ENCODE measurements at regions not wholly inside any gene's neighbourhood (a gene's known extent, or its start where the extent isn't known, plus 50 kb on each side); places are given as distances from the start of the nearest gene placed in this dataset.
"Not testable (repeated sequence)": the region's sequence is repeated elsewhere in the genome, so short reads cannot be mapped to it uniquely, and the experiment has no call there.

DNA sequence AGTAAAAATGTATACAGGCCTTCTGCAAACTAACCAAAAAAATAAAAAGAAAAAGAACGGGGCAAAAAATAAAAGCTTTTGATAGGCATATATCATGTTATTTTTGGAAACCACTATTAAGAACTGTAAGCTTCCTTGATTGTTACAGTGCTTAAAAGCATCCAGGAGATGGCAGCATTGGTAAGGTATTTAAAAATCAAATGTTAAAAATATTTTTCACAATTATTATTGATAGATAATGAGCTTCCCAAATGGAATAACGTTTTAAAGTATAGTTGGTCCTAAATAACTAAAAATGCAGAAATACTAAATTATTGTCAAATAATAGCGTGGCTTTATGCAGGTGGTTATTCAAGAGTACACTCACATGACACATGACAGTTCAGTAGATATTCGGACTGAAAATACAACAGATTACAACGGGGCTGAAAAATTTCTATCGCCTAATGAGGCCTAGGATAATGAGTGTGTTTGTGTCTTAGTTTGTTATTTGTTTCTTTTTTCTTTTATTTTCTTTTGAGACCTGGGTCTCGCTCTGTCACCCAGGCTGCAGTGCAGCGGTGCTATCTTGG is 127.2 kb upstream of the ATF7IP start:
- no peak overlapping the region for H3K27ac Mint-ChIP-seq
- peaks cover 2% of the 10 kb centered on the region for H3K36me3 Mint-ChIP-seq (ENCODE audit: insufficient read depth)
- TF ChIP-seq, protein P1, sequence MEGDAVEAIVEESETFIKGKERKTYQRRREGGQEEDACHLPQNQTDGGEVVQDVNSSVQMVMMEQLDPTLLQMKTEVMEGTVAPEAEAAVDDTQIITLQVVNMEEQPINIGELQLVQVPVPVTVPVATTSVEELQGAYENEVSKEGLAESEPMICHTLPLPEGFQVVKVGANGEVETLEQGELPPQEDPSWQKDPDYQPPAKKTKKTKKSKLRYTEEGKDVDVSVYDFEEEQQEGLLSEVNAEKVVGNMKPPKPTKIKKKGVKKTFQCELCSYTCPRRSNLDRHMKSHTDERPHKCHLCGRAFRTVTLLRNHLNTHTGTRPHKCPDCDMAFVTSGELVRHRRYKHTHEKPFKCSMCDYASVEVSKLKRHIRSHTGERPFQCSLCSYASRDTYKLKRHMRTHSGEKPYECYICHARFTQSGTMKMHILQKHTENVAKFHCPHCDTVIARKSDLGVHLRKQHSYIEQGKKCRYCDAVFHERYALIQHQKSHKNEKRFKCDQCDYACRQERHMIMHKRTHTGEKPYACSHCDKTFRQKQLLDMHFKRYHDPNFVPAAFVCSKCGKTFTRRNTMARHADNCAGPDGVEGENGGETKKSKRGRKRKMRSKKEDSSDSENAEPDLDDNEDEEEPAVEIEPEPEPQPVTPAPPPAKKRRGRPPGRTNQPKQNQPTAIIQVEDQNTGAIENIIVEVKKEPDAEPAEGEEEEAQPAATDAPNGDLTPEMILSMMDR (IDR thresholded peaks at IDR 0.05; ENCODE audit: unreplicated experiment) = peak; percentile 94
- no peak for DNase-seq (ENCODE audit: low spot score, unreplicated experiment)
- H3K9me3 Mint-ChIP-seq (ENCODE audit: low read depth) = no peaks in the 10 kb centered on the region
- no peak overlapping the region for H3K4me3 Mint-ChIP-seq (ENCODE audit: low read depth)
- H3K4me1 Mint-ChIP-seq (ENCODE audit: low read depth) = peaks cover 18% of the 10 kb centered on the region
- H3K27me3 Mint-ChIP-seq = no peaks in the 10 kb centered on the region

DNA sequence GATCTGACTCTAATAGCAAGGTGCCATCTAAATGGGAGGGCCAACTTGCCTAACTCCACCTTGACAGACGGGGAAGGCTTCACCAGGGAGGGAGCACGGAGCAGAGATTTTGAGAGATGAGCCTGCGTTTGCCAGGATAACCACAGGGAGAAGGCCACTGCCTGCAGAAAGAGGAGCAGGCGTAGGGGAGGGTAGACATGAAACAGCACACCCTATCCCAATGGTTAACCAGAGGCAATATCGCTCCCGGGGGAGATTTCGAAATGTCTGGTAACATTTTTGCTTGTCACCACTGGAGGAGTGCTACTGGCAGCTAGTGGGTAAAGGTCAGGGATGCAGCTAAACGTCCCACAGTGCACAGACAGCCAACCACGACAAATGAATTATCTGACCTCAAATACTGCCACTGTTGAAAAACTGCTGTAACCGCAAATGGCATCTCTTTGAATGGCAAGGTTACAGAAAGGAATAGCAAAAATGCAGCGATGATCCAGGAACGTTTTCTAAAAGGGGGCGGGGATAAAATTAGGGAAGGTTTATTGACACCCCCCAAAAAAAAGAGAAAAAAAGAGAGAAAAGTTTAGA is 126.0 kb upstream of the ATF7IP start:
- H3K4me1 Mint-ChIP-seq (ENCODE audit: low read depth) = peaks cover 18% of the 10 kb centered on the region
- no peaks in the 10 kb centered on the region for H3K27me3 Mint-ChIP-seq
- no peak for DNase-seq (ENCODE audit: low spot score, unreplicated experiment)
- peak overlapping the region; percentile 27 for H3K27ac Mint-ChIP-seq
- H3K9me3 Mint-ChIP-seq (ENCODE audit: low read depth) = peaks cover 7% of the 10 kb centered on the region
- peaks cover 6% of the 10 kb centered on the region for H3K36me3 Mint-ChIP-seq (ENCODE audit: insufficient read depth)
- TF ChIP-seq, protein P1 (IDR thresholded peaks at IDR 0.05; ENCODE audit: unreplicated experiment) = peak; percentile 9
- no peak overlapping the region for H3K4me3 Mint-ChIP-seq (ENCODE audit: low read depth)

DNA sequence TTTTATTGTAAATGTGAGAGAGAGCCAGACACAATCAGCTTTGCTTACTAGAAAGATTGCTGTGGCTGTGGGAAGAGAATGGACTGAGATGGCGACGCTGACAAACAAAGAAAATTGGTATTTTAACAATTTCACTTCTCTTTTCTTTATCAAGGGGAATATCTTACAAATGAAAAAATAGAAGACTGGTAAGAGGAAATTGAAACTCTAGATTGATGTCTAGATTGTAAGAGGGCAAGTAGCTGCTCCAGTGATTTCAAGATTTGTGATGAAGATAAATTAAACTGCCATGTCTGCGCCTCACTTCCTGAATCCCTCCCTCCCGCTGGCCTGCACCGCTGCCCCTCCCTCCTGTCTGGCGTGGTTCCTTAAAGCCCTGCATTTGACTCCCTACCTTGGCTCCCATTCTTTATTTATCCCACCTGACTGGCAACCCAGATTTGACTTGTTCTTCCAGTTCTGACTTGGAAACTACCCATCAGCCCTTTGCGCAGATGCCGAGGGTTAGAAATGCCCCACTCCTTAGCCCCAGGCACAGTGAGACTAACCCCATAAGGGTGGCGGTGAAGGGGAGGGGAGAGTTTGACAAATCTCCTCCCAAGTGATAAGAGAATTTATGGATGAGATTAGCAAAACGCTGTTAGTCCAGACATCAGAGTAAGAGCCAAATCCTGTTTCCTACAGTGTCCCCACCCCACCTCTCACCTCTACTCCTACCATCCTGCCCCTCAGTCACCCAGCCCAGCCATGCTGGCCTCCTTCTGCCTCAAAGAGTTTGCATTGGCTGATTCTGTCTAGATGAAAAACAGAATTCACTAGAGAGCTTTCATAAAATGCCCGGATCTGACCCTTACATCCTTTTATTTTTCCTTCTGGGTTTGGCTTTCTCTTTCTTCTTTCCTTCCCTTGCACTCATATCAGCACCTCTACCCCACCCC is 125.3 kb upstream of the ATF7IP start:
- H3K9me3 Mint-ChIP-seq (ENCODE audit: low read depth) = peaks cover 8% of the 10 kb centered on the region
- H3K27me3 Mint-ChIP-seq = no peaks in the 10 kb centered on the region
- H3K4me3 Mint-ChIP-seq (ENCODE audit: low read depth) = peak overlapping the region; percentile 3
- no peak for DNase-seq (ENCODE audit: low spot score, unreplicated experiment)
- peaks cover 18% of the 10 kb centered on the region for H3K4me1 Mint-ChIP-seq (ENCODE audit: low read depth)
- H3K27ac Mint-ChIP-seq = peak overlapping the region; percentile 27
- TF ChIP-seq, protein P1 (IDR thresholded peaks at IDR 0.05; ENCODE audit: unreplicated experiment) = no peak
- H3K36me3 Mint-ChIP-seq (ENCODE audit: insufficient read depth) = peaks cover 6% of the 10 kb centered on the region

DNA sequence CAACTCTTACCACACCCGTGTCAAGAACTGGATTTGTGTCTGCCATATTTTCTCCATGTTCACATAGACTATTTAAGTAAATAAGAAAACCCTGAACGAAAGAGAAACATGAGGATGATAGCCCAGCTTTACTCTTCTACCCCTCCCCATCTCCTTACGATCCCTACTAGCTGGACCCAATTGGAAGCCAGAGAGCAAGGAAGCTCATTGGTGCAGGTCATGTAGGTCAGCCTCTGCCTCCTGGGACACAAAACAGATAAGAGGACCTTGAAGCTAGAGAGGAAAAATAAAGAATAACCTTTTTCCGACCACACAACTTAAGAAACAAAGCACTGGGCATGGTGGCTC is 124.6 kb upstream of the ATF7IP start:
- H3K4me3 Mint-ChIP-seq (ENCODE audit: low read depth) = no peak overlapping the region
- TF ChIP-seq, protein P1 (IDR thresholded peaks at IDR 0.05; ENCODE audit: unreplicated experiment) = no peak
- peaks cover 6% of the 10 kb centered on the region for H3K36me3 Mint-ChIP-seq (ENCODE audit: insufficient read depth)
- peaks cover 8% of the 10 kb centered on the region for H3K9me3 Mint-ChIP-seq (ENCODE audit: low read depth)
- peak overlapping the region; percentile 27 for H3K27ac Mint-ChIP-seq
- H3K27me3 Mint-ChIP-seq = no peaks in the 10 kb centered on the region
- no peak for DNase-seq (ENCODE audit: low spot score, unreplicated experiment)
- H3K4me1 Mint-ChIP-seq (ENCODE audit: low read depth) = peaks cover 19% of the 10 kb centered on the region

DNA sequence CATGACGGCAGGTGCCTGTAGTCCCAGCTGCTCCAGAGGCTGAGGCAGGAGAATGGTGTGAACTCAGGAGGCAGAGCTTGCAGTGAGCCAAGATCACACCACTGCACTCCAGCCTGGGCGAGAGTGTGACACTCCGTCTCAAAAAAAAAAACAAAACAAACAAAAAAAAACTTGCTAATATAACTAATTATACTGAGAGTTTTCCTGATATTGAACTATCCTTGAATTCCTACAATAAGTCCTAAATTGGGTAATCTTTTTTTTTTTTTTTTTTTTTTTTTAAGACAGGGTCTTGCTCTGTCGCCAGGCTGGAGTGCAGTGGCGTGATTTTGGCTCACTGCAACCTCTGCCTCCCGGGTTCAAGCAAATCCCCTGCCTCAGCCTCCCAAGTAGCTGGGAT is 122.7 kb upstream of the ATF7IP start:
- H3K27me3 Mint-ChIP-seq = not testable (repeated sequence)

More for the DNA sequence above, 122.7 kb upstream of the ATF7IP start:
- H3K4me3 Mint-ChIP-seq (ENCODE audit: low read depth); DNase-seq (ENCODE audit: low spot score, unreplicated experiment); H3K36me3 Mint-ChIP-seq (ENCODE audit: insufficient read depth); H3K27ac Mint-ChIP-seq; H3K9me3 Mint-ChIP-seq (ENCODE audit: low read depth): not testable (repeated sequence)
- peaks cover 19% of the 10 kb centered on the region for H3K4me1 Mint-ChIP-seq (ENCODE audit: low read depth)

Data from progenitor cell of endocrine pancreas (in vitro differentiated cells).